ENCODE measurements at regions not wholly inside any gene's neighbourhood (a gene's known extent, or its start where the extent isn't known, plus 50 kb on each side); places are given as distances from the start of the nearest gene placed in this dataset.

DNA sequence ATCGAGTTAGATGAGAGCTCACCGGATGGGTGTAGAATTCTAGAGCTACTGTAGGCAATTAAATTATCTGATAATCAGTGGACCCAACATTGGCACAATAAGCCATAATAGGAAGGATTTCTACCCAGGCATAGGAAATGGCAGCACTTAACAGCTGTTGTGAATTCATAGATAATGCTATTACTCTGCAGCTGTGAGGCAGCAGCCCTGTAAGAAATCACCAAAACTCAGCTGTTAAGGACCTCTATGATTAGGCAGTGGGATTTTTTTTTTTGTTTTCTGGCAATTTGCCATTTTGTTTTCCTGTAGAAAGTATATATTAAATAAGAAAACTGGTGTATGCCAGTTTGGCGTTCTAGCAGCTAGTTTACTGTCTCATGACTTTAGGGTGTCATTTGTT, 609.1 kb upstream of the SLC35B3 start:
- no peak for TF ChIP-seq MAX (IDR thresholded peaks at IDR 0.05; ENCODE audit: insufficient read depth, insufficient read length)
- TF ChIP-seq, protein P1, sequence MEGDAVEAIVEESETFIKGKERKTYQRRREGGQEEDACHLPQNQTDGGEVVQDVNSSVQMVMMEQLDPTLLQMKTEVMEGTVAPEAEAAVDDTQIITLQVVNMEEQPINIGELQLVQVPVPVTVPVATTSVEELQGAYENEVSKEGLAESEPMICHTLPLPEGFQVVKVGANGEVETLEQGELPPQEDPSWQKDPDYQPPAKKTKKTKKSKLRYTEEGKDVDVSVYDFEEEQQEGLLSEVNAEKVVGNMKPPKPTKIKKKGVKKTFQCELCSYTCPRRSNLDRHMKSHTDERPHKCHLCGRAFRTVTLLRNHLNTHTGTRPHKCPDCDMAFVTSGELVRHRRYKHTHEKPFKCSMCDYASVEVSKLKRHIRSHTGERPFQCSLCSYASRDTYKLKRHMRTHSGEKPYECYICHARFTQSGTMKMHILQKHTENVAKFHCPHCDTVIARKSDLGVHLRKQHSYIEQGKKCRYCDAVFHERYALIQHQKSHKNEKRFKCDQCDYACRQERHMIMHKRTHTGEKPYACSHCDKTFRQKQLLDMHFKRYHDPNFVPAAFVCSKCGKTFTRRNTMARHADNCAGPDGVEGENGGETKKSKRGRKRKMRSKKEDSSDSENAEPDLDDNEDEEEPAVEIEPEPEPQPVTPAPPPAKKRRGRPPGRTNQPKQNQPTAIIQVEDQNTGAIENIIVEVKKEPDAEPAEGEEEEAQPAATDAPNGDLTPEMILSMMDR (IDR thresholded peaks at IDR 0.05; ENCODE audit: extremely low read depth in 1 of 2, insufficient read depth in 1 of 2, low read depth in 1 of 2, low read length in 2 of 2) = no peak
- no peak for TF ChIP-seq GATA2 (IDR thresholded peaks at IDR 0.05; ENCODE audit: insufficient read depth, insufficient read length, low read depth, low read length)
- no peak for TF ChIP-seq POLR2A (IDR thresholded peaks at IDR 0.05; ENCODE audit: low read depth, low read length)
- no peak for TF ChIP-seq POLR2AphosphoS5 (IDR thresholded peaks at IDR 0.05; ENCODE audit: insufficient read depth, low read depth, low read length)
- no peak for TF ChIP-seq FOS (IDR thresholded peaks at IDR 0.05; ENCODE audit: borderline replicate concordance, insufficient read depth, low read length)
- TF ChIP-seq EZH2 (IDR thresholded peaks at IDR 0.05; ENCODE audit: borderline replicate concordance, low read depth, low read length, severe bottlenecking) = no peak
- no peak for TF ChIP-seq JUN (IDR thresholded peaks at IDR 0.05; ENCODE audit: borderline replicate concordance, insufficient read depth, insufficient read length, low read depth)
